Neural cell (in vitro differentiated cells): ENCODE measurements at regions not wholly inside any gene's neighbourhood (a gene's known extent, or its start where the extent isn't known, plus 50 kb on each side); places are given as distances from the start of the nearest gene placed in this dataset.

Experiments used
- H2AFZ ChIP-seq: fragments of 200-600, 300-800 bp; sonication (generic), shearing (Covaris generic); 2 replicates; pipeline ENCODE4 v1.6.0; 2014; ENCODE audit warnings: low read depth, mild to moderate bottlenecking, antibody characterized with exemption, low read length, moderate library complexity
- H3F3A ChIP-seq: fragments of 200-600 bp; shearing (Covaris generic); 2 replicates; pipeline ENCODE4 v1.6.1; 2016; ENCODE audit warnings: mild to moderate bottlenecking, moderate library complexity, mixed read lengths, antibody characterized with exemption, low read length; ENCODE audit not compliant: insufficient read depth, poor library complexity, severe bottlenecking
- H3K27ac ChIP-seq: fragments of 200-600, 300-800 bp; sonication (generic), shearing (Covaris generic); 2 replicates; pipeline ENCODE4 v1.5.1; 2014; ENCODE audit warnings: mild to moderate bottlenecking, low read length, moderate library complexity
- H3K27me3 ChIP-seq: fragments of 300-800, 200-600 bp; sonication (generic), shearing (Covaris generic); 2 replicates; pipeline ENCODE4 v1.6.0; 2014; ENCODE audit warnings: mild to moderate bottlenecking, low read depth, low read length, moderate library complexity; ENCODE audit not compliant: insufficient read depth
- H3K36me3 ChIP-seq: fragments of 300-800, 200-600 bp; sonication (generic), shearing (Covaris generic); 2 replicates; pipeline ENCODE4 v1.5.1; 2014; ENCODE audit warnings: mild to moderate bottlenecking, antibody characterized with exemption, low read length, moderate library complexity; ENCODE audit not compliant: insufficient read depth
- H3K4me2 ChIP-seq: fragments of 300-800, 200-600 bp; sonication (generic), shearing (Covaris generic); 2 replicates; pipeline ENCODE4 v1.6.0; 2014; ENCODE audit warnings: mild to moderate bottlenecking, low read length
- H3K4me3 ChIP-seq: fragments of 300-800, 200-600 bp; sonication (generic), shearing (Covaris generic); 2 replicates; pipeline ENCODE4 v1.5.1; 2014; ENCODE audit warnings: mild to moderate bottlenecking, low read length, moderate library complexity
- H3K79me2 ChIP-seq: fragments of 200-600 bp; shearing (Covaris generic); replicated peaks from 2 replicates; pipeline ENCODE4 v1.6.0; 2014; ENCODE audit warnings: mild to moderate bottlenecking, low read length, moderate library complexity; ENCODE audit not compliant: insufficient read depth
- H3K9ac ChIP-seq: fragments of 300-800, 200-600 bp; sonication (generic), shearing (Covaris generic); 2 replicates; pipeline ENCODE4 v1.6.1; 2016; ENCODE audit warnings: mild to moderate bottlenecking, low read length, mixed read lengths
- H3K9me2 ChIP-seq: fragments of 200-600 bp; shearing (Covaris generic); 2 replicates; pipeline ENCODE4 v1.6.1; 2016; ENCODE audit warnings: mild to moderate bottlenecking, low read length, mixed read lengths; ENCODE audit not compliant: insufficient read depth
- H3K9me3 ChIP-seq: fragments of 200-600, 300-800 bp; sonication (generic), shearing (Covaris generic); 2 replicates; pipeline ENCODE4 v1.6.1; 2016; ENCODE audit warnings: mild to moderate bottlenecking, mixed run types, low read length, moderate library complexity, mixed read lengths
- H4K20me1 ChIP-seq: fragments of 200-600 bp; shearing (Covaris generic); 2 replicates; pipeline ENCODE4 v1.6.1; 2016; ENCODE audit warnings: mild to moderate bottlenecking, mixed run types; ENCODE audit not compliant: insufficient read depth
- CTCF ChIP-seq: fragments of 450-650 bp; IDR thresholded peaks from 2 replicates; pipeline ENCODE4 v1.5.1; 2014; ENCODE audit warnings: antibody characterized with exemption, mild to moderate bottlenecking, moderate library complexity; ENCODE audit not compliant: poor library complexity, severe bottlenecking
- EP300 ChIP-seq: fragments of 450-650 bp; conservative IDR thresholded peaks from 2 replicates; pipeline ENCODE4 v1.6.1; 2014; ENCODE audit warnings: antibody characterized with exemption, mild to moderate bottlenecking, moderate library complexity; ENCODE audit not compliant: poor library complexity, severe bottlenecking
- EZH2 ChIP-seq: fragments of 200-600, 300-800 bp; shearing (Covaris generic), sonication (generic); IDR thresholded peaks from 2 replicates; pipeline ENCODE4 v1.6.1; 2014; ENCODE audit warnings: antibody characterized with exemption, low read length, borderline replicate concordance, mild to moderate bottlenecking; ENCODE audit not compliant: insufficient read depth, poor library complexity, severe bottlenecking
- MXI1 ChIP-seq: fragments of 450-650 bp; conservative IDR thresholded peaks from 2 replicates; pipeline ENCODE4 v1.6.1; 2014; ENCODE audit warnings: antibody characterized with exemption, mild to moderate bottlenecking; ENCODE audit not compliant: poor library complexity, severe bottlenecking
- POLR2AphosphoS5 ChIP-seq: IDR thresholded peaks from 2 replicates; pipeline ENCODE4 v1.6.1; 2012
- RAD21 ChIP-seq: fragments of 450-650 bp; conservative IDR thresholded peaks from 2 replicates; pipeline ENCODE4 v1.6.1; 2014; ENCODE audit warnings: antibody characterized with exemption, mild to moderate bottlenecking, moderate library complexity
- REST ChIP-seq: IDR thresholded peaks from 2 replicates; pipeline ENCODE4 v1.6.1; 2012; ENCODE audit warnings: borderline replicate concordance
- SMC3 ChIP-seq: fragments of 450-650 bp; conservative IDR thresholded peaks from 2 replicates; pipeline ENCODE4 v1.6.1; 2014; ENCODE audit warnings: antibody characterized with exemption, mild to moderate bottlenecking, moderate library complexity; ENCODE audit not compliant: poor library complexity
- TAF1 ChIP-seq: IDR thresholded peaks from 2 replicates; pipeline ENCODE4 v1.6.1; 2012; ENCODE audit warnings: low read depth

GRCh38 chr9:79131246-79131774 is 440.5 kb upstream of the TLE4 start:
- H3K4me2 ChIP-seq = no peak overlapping the region
- no peak overlapping the region for H3K27ac ChIP-seq

GRCh38 chr9:79131824-79132377 is 439.9 kb upstream of the TLE4 start:
- Histone ChIP-seq H3K36me3 (no peaks in the 10 kb centered on the region), H3K9me3 (no peaks in the 10 kb centered on the region), H3K4me3 (no peak overlapping the region), H2AFZ (no peak overlapping the region), H4K20me1 (no peaks in the 10 kb centered on the region), H3K27ac (no peak overlapping the region), H3K27me3 (no peaks in the 10 kb centered on the region), H3K9me2 (no peaks in the 10 kb centered on the region), H3K9ac (no peak overlapping the region), H3K79me2 (no peaks in the 10 kb centered on the region), H3K4me2 (no peak overlapping the region), H3F3A (no peaks in the 10 kb centered on the region)
- TF ChIP-seq EZH2 (no peak), MXI1 (no peak), POLR2AphosphoS5 (no peak), TAF1 (no peak), SMC3 (no peak), RAD21 (no peak), EP300 (no peak), CTCF (no peak), REST (no peak)

More at GRCh38 chr9:79131246-79131774, 440.5 kb upstream of the TLE4 start:
- Histone ChIP-seq H3K4me3 (no peak overlapping the region), H3K36me3 (no peaks in the 10 kb centered on the region), H3K9ac (no peak overlapping the region), H3K9me2 (no peaks in the 10 kb centered on the region), H3K27me3 (no peaks in the 10 kb centered on the region), H3F3A (no peaks in the 10 kb centered on the region), H2AFZ (no peak overlapping the region), H3K79me2 (no peaks in the 10 kb centered on the region), H3K9me3 (no peaks in the 10 kb centered on the region), H4K20me1 (no peaks in the 10 kb centered on the region)
- TF ChIP-seq SMC3 = no peak
- TF ChIP-seq MXI1 = no peak
- TF ChIP-seq CTCF = no peak
- no peak for TF ChIP-seq RAD21
